ENCODE measurements at regions not wholly inside any gene's neighbourhood (a gene's known extent, or its start where the extent isn't known, plus 50 kb on each side); places are given as distances from the start of the nearest gene placed in this dataset.

- Histone ChIP-seq H3K4me3 (no peak overlapping the region), H3K9me3 (no peaks in the 10 kb centered on the region), H3K36me3 (ENCODE audit: low read depth) (no peaks in the 10 kb centered on the region), H3K4me1 (ENCODE audit: low read depth) (no peaks in the 10 kb centered on the region)
- TF ChIP-seq CTCF (IDR thresholded peaks at IDR 0.05): no peak
- intact Hi-C loops (cut with DNase I, micrococcal nuclease): no loop called here
- DNase-seq: no peak
- ATAC-seq: no peak
Observed at GRCh38 chr16:86984991-86985647, 332.1 kb downstream of the C16orf95 start.

GRCh38 chr16:86985648-86986015 is 331.6 kb downstream of the C16orf95 start:
- no peak for ATAC-seq
- intact Hi-C loops (cut with DNase I, micrococcal nuclease): no loop called here

DNA sequence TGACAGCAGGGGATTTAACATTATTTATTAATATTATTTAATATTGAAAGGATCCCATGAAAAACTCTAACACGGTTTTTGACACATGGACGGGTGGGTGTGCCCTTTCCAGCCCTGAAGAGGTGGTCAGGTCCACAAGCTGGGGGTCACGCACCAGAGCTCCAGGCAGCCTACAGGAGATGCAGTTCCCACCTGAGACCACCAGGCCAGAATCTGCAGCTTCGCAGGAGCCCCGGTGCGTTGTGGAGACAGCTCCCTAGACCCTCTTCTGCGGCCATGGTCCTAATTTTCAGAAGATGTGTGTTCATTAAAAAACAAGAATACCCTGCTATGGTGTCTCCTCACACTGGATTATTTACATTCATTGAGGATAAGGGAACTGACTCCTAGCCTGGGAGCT is 331.1 kb downstream of the C16orf95 start:
- ATAC-seq (no peak), DNase-seq (no peak)
- no peak overlapping the region for H3K4me3 ChIP-seq
- no peaks in the 10 kb centered on the region for H3K9me3 ChIP-seq
- no peaks in the 10 kb centered on the region for H3K36me3 ChIP-seq (ENCODE audit: low read depth)
- no peaks in the 10 kb centered on the region for H3K4me1 ChIP-seq (ENCODE audit: low read depth)
- TF ChIP-seq CTCF (IDR thresholded peaks at IDR 0.05): no peak
- intact Hi-C loops (cut with DNase I, micrococcal nuclease): no loop called here

More at GRCh38 chr16:86985648-86986015, 331.6 kb downstream of the C16orf95 start:
- no peak for TF ChIP-seq CTCF (IDR thresholded peaks at IDR 0.05)
- Histone ChIP-seq H3K36me3 (ENCODE audit: low read depth) (no peaks in the 10 kb centered on the region), H3K4me1 (ENCODE audit: low read depth) (no peaks in the 10 kb centered on the region), H3K4me3 (no peak overlapping the region), H3K9me3 (no peaks in the 10 kb centered on the region)
- DNase-seq: no peak

GRCh38 chr16:86986809-86987487 is 330.2 kb downstream of the C16orf95 start:
- Histone ChIP-seq H3K36me3 (ENCODE audit: low read depth) (no peaks in the 10 kb centered on the region), H3K4me1 (ENCODE audit: low read depth) (no peaks in the 10 kb centered on the region), H3K4me3 (no peak overlapping the region), H3K9me3 (no peaks in the 10 kb centered on the region)
- DNase-seq: no peak
- no peak for ATAC-seq
- TF ChIP-seq CTCF (IDR thresholded peaks at IDR 0.05): no peak
- intact Hi-C loops (cut with DNase I, micrococcal nuclease): no loop called here

DNA sequence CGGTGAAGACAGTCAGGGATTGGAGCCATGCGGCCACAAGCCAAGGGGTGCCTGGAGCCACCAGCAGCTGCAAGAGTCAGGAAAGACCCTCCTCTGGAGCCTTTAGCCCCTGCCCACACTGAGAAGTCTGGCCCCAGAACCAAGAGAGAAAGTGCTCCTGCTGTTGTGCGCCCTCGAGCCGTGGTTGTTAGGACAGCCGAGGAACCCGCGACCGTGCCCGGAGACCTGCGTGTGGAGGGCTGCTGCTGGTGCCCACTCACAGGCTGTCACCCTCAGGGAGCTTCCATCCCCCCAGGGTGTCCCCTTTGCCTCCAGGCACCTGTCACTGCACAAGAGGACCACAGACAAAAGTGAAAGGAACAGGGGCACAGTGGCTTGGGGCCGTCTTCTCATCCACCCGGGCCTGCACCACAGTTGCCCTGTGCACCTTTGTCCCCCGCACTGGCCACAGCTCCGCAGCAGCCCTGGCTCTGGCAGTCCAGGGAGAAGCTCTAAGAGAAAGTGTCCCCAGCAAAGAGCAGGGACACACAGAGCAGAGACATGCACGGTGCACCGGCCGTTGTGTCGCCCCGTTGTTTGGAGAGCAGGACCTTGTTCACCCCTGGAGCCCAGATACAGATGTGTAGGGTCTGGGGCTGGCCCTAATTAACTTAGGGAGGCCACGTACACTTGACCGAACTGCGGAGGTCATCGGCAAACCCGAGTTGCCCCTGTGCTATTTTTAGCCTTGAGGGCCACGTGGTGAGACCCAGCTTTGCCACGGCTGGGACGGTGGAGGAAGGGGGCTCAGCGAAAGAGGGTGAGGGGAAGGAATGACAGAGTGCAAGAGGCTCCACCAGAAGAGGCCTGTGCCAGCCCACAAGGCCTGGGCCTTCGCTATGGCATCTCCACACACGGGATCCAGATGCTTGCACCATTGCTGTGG is 329.2 kb downstream of the C16orf95 start:
- no peak for TF ChIP-seq CTCF (IDR thresholded peaks at IDR 0.05)
- H3K9me3 ChIP-seq: no peaks in the 10 kb centered on the region
- DNase-seq (no peak), ATAC-seq (no peak)
- no peaks in the 10 kb centered on the region for H3K36me3 ChIP-seq (ENCODE audit: low read depth)
- intact Hi-C loops (cut with DNase I, micrococcal nuclease): no loop called here
- H3K4me3 ChIP-seq: no peak overlapping the region
- no peaks in the 10 kb centered on the region for H3K4me1 ChIP-seq (ENCODE audit: low read depth)

Data from mucosa of descending colon (tissue), 3 donors.